Activated CD4-positive, alpha-beta T cell treated with anti-CD3 and anti-CD28 coated beads for 36 hours (primary cell): ENCODE measurements at regions not wholly inside any gene's neighbourhood (a gene's known extent, or its start where the extent isn't known, plus 50 kb on each side); places are given as distances from the start of the nearest gene placed in this dataset.

Source experiments
- ATAC-seq: fragments of 200-7000 bp; cut with Tn5 transposase; one replicate; pipeline ENCODE4 v1.10.0; 2021; ENCODE audit warnings: mild to moderate bottlenecking, moderate library complexity
- CTCF ChIA-PET: fragments of 350-600 bp; sonication (Branson Sonifier 250); formaldehyde crosslinking; loops from one replicate; lab custom pipeline; 2021; ENCODE audit warnings: antibody characterized with exemption; lab: Charles Lee
- POLR2A ChIA-PET: fragments of 350-600 bp; sonication (Branson Sonifier 250); formaldehyde crosslinking; loops from one replicate; lab custom pipeline; 2021; ENCODE audit warnings: antibody characterized with exemption, inconsistent platforms; lab: Charles Lee
- DNase-seq: peaks from one replicate; pipeline ENCODE4 v3.0.0-alpha.2; 2020
- H3K27ac Mint-ChIP-seq: one replicate; pipeline ENCODE4 v1.8.0; 2021; ENCODE audit warnings: mixed read lengths
- H3K27me3 Mint-ChIP-seq: one replicate; pipeline ENCODE4 v1.8.0; 2021; ENCODE audit warnings: mixed read lengths
- H3K36me3 Mint-ChIP-seq: one replicate; pipeline ENCODE4 v1.8.0; 2021; ENCODE audit warnings: low read depth, mixed read lengths
- H3K4me1 Mint-ChIP-seq: one replicate; pipeline ENCODE4 v1.8.0; 2021; ENCODE audit warnings: mixed read lengths
- H3K4me3 Mint-ChIP-seq: one replicate; pipeline ENCODE4 v1.8.0; 2021; ENCODE audit warnings: mild to moderate bottlenecking, moderate library complexity, mixed read lengths
- H3K9me3 Mint-ChIP-seq: one replicate; pipeline ENCODE4 v1.8.0; 2021; ENCODE audit warnings: low read depth, mixed read lengths
- intact Hi-C, 2 experiments: fragments of 100-400 bp; cut with DNase I in 1 of 2; cut with micrococcal nuclease in 1 of 2; formaldehyde crosslinking; loops; one replicate each; pipeline versions ENCODE4 v1.14.2 to v1.15.1; 2022 to 2024; cut with DNase I, micrococcal nuclease

DNA sequence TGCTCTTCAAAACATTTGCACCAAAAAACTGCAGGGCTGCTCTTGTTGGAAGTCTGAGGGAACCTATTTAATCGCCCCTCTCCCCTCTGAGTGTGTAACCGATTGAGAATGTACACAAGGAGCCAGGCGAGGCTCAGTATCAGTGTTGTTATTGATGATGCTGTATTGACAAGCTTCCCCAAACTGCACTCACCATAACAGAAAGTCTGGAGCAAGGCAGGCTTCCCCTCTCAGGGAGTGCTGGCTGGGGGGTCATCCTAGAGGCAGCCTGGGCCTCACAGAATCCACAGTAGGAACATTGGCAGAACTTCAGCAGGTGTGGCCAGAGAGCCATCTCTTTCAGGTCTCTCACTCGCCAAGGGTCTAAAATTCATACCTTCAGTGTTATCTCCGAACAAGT, 58.1 kb upstream of the TUNAR start:
- CTCF ChIA-PET = interaction anchor here (1.1 kb wide), 1 partner anchor 45 kb away, joined by 3 read pairs; no protein-coding TSS in a partner anchor

DNA sequence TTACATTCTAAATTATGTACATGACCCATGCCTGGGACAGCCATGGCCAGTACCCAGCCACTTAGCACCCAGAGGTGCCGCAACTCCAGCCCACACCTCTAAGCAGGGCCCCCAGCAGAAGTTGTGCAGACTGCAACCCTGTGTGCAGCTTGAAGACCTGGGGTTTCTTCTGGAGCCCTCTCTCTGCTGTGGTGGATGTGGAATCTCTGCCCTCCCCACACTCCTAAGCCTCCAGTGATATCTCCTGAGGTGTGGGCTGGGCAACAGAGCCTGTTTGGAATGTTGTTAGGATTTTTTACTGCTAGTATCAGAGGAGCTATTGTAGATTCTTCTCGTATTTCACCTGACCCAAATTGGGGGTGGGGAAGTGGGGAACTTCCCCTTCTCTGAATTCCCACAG, 59.4 kb upstream of the TUNAR start:
- no peak overlapping the region for H3K27ac Mint-ChIP-seq
- peaks cover 44% of the 10 kb centered on the region for H3K27me3 Mint-ChIP-seq
- intact Hi-C loops = no loop called here
- ChIA-PET CTCF (interaction anchor here (0.5 kb wide), 1 partner anchor 79 kb away, joined by 3 read pairs; no protein-coding TSS in a partner anchor), POLR2A (no interaction called here)
- no peak for ATAC-seq
- no peaks in the 10 kb centered on the region for H3K36me3 Mint-ChIP-seq
- no peaks in the 10 kb centered on the region for H3K9me3 Mint-ChIP-seq
- DNase-seq = no peak
- H3K4me3 Mint-ChIP-seq = no peak overlapping the region
- H3K4me1 Mint-ChIP-seq = no peaks in the 10 kb centered on the region

More for the DNA sequence above, 58.1 kb upstream of the TUNAR start:
- Mint-ChIP-seq H3K36me3 (no peaks in the 10 kb centered on the region), H3K27me3 (peaks cover 44% of the 10 kb centered on the region), H3K4me3 (no peak overlapping the region), H3K27ac (no peak overlapping the region), H3K4me1 (no peaks in the 10 kb centered on the region), H3K9me3 (no peaks in the 10 kb centered on the region)
- POLR2A ChIA-PET = no interaction called here
- DNase-seq (no peak), ATAC-seq (no peak)
- intact Hi-C loops = no loop called here

DNA sequence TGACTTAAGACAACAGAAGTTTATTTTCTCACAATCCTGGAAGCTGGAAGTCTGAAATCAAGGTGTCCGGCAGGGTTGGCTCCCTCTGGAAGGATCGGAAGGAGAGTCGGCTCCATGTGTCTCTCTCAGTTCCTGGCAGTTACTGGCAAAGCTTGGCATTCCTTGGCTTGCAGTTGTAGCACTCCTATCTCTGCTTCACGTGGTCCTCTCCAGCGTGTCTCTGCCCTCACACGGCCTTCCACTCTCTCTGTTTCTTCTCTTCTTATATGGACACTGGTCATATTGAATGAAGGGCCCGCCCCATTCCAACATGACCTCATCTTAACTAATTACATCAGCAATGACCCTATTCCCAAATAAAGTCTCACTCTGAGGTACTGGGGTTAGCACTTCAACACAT, 60.1 kb upstream of the TUNAR start:
- no peak for ATAC-seq
- DNase-seq = no peak
- no peaks in the 10 kb centered on the region for H3K9me3 Mint-ChIP-seq
- ChIA-PET CTCF (interaction anchor here (0.6 kb wide), 1 partner anchor 82 kb away, joined by 3 read pairs; no protein-coding TSS in a partner anchor), POLR2A (no interaction called here)
- peaks cover 44% of the 10 kb centered on the region for H3K27me3 Mint-ChIP-seq
- H3K4me3 Mint-ChIP-seq = no peak overlapping the region
- no peaks in the 10 kb centered on the region for H3K4me1 Mint-ChIP-seq
- intact Hi-C loops = no loop called here
- no peak overlapping the region for H3K27ac Mint-ChIP-seq
- no peaks in the 10 kb centered on the region for H3K36me3 Mint-ChIP-seq

DNA sequence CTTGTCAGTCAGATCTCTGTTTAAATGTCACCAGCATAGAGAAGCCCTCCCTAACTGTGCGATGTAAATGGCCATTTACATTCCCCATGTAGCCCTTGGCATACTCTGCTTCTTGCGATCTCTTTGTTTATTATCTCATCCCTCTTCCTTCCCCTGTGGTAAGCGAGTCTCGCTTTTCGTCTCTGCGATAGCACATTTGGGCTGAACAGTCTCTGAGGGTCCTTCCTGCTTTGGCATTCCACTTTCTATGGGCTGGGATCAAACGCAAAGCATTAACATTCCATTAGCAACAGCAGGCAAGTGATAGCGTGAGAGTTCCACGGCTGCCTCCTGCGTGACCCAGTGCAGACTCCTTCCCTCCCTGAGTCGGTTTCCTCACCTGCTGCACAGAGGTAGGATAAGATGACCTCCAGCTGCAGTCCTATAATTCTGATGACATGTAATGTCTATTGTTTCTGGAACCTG, 61.4 kb upstream of the TUNAR start:
- no peak overlapping the region for H3K27ac Mint-ChIP-seq
- H3K27me3 Mint-ChIP-seq = peaks cover 44% of the 10 kb centered on the region
- no peaks in the 10 kb centered on the region for H3K36me3 Mint-ChIP-seq
- no peak for ATAC-seq
- CTCF ChIA-PET = no interaction called here
- POLR2A ChIA-PET = no interaction called here
- intact Hi-C loops = no loop called here
- H3K4me1 Mint-ChIP-seq = no peaks in the 10 kb centered on the region
- H3K9me3 Mint-ChIP-seq = no peaks in the 10 kb centered on the region
- no peak overlapping the region for H3K4me3 Mint-ChIP-seq
- DNase-seq = no peak

DNA sequence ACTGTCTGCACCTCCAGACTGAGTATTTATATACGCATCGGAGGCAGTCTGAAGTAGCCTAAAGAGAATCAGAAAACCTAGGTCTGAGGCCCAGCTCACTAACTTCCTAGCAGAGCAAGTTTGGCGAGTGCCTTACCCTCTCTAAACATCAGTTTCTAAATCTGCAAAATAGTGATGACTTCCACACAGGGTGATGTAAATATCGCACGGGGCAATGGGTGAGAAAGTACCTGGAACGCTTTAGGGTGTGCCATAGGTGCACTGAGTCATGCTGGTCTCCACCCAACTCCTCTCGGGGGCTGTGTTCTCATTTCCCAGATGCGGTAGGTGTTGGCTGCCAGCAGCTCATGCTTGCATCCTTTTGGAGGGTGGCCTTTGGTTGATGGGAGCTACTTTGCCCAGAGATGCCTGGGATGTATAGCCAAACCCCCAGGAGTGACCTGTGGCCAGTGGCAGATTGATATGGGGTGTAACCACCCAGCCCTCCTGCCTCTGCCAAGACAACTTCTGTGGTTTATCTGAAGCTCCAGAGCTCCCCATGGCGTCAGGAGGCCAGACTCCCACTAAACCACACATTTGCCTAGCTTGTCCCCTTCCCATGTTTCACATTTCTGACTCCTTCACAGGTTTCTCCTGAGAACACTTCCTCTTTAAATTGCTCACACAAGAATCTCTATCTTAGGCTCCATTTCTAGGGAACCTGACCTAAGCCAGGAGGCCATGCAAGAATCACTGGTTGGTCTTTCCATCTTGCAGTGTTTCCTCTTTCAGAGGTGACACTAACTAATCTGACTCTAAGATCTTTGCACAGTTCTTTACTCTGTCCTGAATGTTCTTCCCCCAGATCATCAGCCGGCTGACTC, 62.0 kb upstream of the TUNAR start:
- DNase-seq = no peak
- ChIA-PET POLR2A (no interaction called here), CTCF (no interaction called here)
- intact Hi-C loops = no loop called here
- H3K4me1 Mint-ChIP-seq = no peaks in the 10 kb centered on the region
- H3K4me3 Mint-ChIP-seq = no peak overlapping the region
- H3K27me3 Mint-ChIP-seq = peaks cover 43% of the 10 kb centered on the region
- no peak overlapping the region for H3K27ac Mint-ChIP-seq
- no peak for ATAC-seq
- no peaks in the 10 kb centered on the region for H3K36me3 Mint-ChIP-seq
- no peaks in the 10 kb centered on the region for H3K9me3 Mint-ChIP-seq

DNA sequence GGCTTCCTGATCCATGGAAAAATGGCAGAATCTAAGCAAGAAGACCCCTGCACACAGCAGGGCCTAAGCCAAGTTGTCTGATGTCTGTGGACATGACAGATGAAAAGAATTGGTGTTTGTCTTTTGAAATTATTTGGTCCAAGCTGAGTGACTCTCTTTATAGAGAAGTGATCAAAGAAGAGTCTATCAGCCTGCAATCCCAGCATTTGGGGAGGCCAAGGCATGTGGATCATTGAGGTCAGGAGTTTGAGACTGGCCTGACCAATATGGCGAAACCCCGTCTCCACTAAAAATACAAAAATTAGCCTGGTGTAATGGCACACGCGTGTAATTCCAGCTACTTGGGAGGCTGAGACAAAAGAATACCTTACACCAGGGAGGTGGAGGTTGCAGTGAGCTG, 64.8 kb upstream of the TUNAR start:
- H3K36me3 Mint-ChIP-seq = no peaks in the 10 kb centered on the region
- peaks cover 4% of the 10 kb centered on the region for H3K9me3 Mint-ChIP-seq
- no peaks in the 10 kb centered on the region for H3K4me1 Mint-ChIP-seq
- ChIA-PET CTCF (no interaction called here), POLR2A (no interaction called here)
- no peak overlapping the region for H3K4me3 Mint-ChIP-seq
- H3K27me3 Mint-ChIP-seq = peaks cover 37% of the 10 kb centered on the region
- DNase-seq (no peak), ATAC-seq (no peak)
- intact Hi-C loops = no loop called here
- no peak overlapping the region for H3K27ac Mint-ChIP-seq

DNA sequence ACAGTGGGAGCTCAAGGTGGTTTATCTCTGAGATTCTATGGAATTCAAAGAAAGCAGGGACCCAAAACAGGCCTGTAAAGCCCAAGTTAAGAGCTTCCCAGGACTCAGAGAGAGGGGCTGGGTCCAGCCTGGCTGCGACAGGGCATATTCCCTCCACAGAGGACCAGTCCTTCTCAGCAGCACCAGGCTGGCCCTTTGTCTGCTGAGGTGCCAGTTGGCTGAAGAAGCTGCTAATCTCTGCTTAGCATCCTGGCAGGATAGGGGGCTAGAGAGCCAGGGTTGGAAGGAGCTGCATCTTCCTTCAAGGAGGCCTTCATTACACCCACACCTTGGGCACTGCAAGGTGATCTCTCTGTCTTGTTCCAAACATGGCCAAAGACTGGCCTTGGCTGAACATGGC, 68.3 kb upstream of the TUNAR start:
- Mint-ChIP-seq H3K9me3 (peaks cover 15% of the 10 kb centered on the region), H3K36me3 (no peaks in the 10 kb centered on the region), H3K4me1 (no peaks in the 10 kb centered on the region), H3K27me3 (peaks cover 21% of the 10 kb centered on the region), H3K4me3 (no peak overlapping the region), H3K27ac (no peak overlapping the region)
- ATAC-seq = no peak
- ChIA-PET POLR2A (interaction anchor here (0.7 kb wide), 1 partner anchor 71 kb away, joined by 5 read pairs; no protein-coding TSS in a partner anchor), CTCF (interaction anchor here (0.9 kb wide), 1 partner anchor 171 kb away, joined by 3 read pairs; no protein-coding TSS in a partner anchor)
- intact Hi-C loops = no loop called here
- DNase-seq = no peak

DNA sequence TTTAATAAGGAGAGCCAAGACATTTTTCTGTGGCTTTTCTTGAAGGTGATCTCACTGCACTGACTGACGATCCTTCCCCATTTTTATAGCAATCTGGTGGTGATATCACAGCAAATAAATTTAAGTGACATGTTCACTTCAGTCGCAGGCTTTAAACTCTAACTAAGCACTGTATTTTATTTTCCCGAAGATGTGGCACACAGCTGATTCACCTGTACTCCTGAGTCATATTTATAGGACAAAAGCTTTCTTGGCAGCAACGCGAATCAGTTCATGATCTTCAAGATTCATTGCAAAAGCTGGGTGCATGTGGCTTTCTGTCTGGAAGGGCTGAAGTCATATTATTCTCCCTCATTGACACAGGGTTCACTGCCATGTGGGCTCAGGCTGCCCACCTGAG, 79.8 kb upstream of the TUNAR start:
- H3K36me3 Mint-ChIP-seq = no peaks in the 10 kb centered on the region
- DNase-seq = no peak
- intact Hi-C loops = no loop called here
- no peak overlapping the region for H3K4me3 Mint-ChIP-seq
- no peak for ATAC-seq
- H3K4me1 Mint-ChIP-seq = no peaks in the 10 kb centered on the region
- ChIA-PET POLR2A (no interaction called here), CTCF (interaction anchor here (0.7 to 1.3 kb wide), 3 partner anchors 23 to 187 kb away, joined by 3 to 4 read pairs (median 3); no protein-coding TSS in a partner anchor)
- no peaks in the 10 kb centered on the region for H3K9me3 Mint-ChIP-seq
- H3K27ac Mint-ChIP-seq = no peak overlapping the region
- H3K27me3 Mint-ChIP-seq = peaks cover 29% of the 10 kb centered on the region

DNA sequence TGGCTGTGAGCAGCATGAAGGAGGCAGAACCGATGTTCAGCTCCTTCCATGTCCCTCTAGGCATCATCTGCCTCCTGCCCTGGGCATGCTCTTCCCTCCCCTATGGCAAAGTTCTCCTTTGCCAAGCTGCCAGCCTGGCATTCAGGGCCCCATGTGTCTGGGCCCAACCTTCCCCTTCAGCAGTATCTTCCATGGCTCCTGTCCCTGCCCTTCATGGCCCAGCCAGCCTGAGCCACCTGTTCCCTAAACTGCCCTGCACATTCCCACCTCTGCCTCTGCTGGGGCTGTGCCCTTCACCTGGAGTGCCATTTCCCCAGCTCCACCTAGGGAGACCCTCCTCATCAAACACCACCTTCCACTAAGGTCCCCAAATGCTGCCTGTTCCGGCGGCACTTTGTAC, 74.0 kb upstream of the TCL1A start:
- peaks cover 12% of the 10 kb centered on the region for H3K27me3 Mint-ChIP-seq
- H3K4me1 Mint-ChIP-seq = no peaks in the 10 kb centered on the region
- H3K9me3 Mint-ChIP-seq = no peaks in the 10 kb centered on the region
- no peak overlapping the region for H3K4me3 Mint-ChIP-seq
- intact Hi-C loops = no loop called here
- ChIA-PET CTCF (no interaction called here), POLR2A (no interaction called here)
- no peak for ATAC-seq
- DNase-seq = no peak
- H3K36me3 Mint-ChIP-seq = no peaks in the 10 kb centered on the region
- no peak overlapping the region for H3K27ac Mint-ChIP-seq

DNA sequence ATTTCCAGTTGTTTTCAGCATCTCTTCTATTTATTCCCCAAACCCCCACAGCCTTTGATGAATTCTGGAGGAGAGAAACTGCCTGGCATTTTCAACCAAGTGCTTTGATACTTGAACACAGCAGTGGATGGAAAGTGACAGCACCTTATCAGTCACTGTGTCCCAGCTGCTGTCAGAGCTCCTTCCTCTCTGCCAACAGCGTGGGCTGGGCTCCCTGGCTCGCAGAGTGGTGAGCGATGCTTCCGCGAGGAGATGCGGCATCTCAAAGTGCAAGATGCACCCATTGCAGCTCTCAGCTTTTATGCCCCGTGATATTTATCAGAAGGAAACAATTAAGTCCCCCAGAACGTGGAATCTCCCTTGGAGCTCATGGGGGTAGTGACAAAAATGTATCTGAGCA, 72.6 kb upstream of the TCL1A start:
- no peaks in the 10 kb centered on the region for H3K4me1 Mint-ChIP-seq
- POLR2A ChIA-PET = no interaction called here

DNA sequence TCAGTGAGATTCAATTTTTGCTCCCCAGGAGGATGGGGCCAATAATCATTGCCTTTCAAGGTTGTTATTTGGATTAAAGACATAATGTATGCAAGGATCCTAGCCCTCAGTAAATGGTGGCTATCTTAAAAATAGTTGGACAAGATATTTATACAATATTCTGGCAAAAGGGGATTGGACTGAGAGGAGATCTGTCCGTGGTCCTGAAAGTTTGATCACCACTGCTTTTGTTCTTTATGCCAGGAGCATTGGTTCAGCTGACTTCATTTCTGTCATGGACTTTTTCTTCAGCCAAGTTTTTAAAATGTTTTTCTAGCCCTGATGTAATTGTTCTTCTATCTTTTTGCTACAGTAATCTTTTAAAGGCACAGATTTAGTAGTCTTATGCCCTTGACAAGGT, 70.2 kb upstream of the TCL1A start:
- H3K27me3 Mint-ChIP-seq = peaks cover 13% of the 10 kb centered on the region
- ATAC-seq = no peak
- ChIA-PET POLR2A (no interaction called here), CTCF (interaction anchor here (0.6 kb wide), 1 partner anchor 1429 kb away, joined by 3 read pairs; no protein-coding TSS in a partner anchor)
- intact Hi-C loops = no loop called here
- no peaks in the 10 kb centered on the region for H3K4me1 Mint-ChIP-seq
- H3K4me3 Mint-ChIP-seq = no peak overlapping the region
- peak; percentile 15 for DNase-seq
- H3K36me3 Mint-ChIP-seq = no peaks in the 10 kb centered on the region
- no peaks in the 10 kb centered on the region for H3K9me3 Mint-ChIP-seq
- H3K27ac Mint-ChIP-seq = no peak overlapping the region

More for the DNA sequence above, 72.6 kb upstream of the TCL1A start:
- no peaks in the 10 kb centered on the region for H3K36me3 Mint-ChIP-seq
- intact Hi-C loops = no loop called here
- H3K27me3 Mint-ChIP-seq = peaks cover 13% of the 10 kb centered on the region
- CTCF ChIA-PET = interaction anchor here (0.8 kb wide), 1 partner anchor 26 kb away, joined by 4 read pairs; no protein-coding TSS in a partner anchor
- DNase-seq = no peak
- ATAC-seq = no peak
- no peak overlapping the region for H3K27ac Mint-ChIP-seq
- H3K4me3 Mint-ChIP-seq = no peak overlapping the region
- H3K9me3 Mint-ChIP-seq = no peaks in the 10 kb centered on the region
